ENCODE measurements at regions not wholly inside any gene's neighbourhood (a gene's known extent, or its start where the extent isn't known, plus 50 kb on each side); places are given as distances from the start of the nearest gene placed in this dataset.
"Not testable (repeated sequence)": the region's sequence is repeated elsewhere in the genome, so short reads cannot be mapped to it uniquely, and the experiment has no call there.

GRCh38 chr4:85177679-85178078, 211.2 kb upstream of the WDFY3 start:
- no peak overlapping the region for H3K4me3 ChIP-seq (ENCODE audit: low read length)
- DNase-seq (ENCODE audit: low read depth) = no peak
- TF ChIP-seq, protein P1, sequence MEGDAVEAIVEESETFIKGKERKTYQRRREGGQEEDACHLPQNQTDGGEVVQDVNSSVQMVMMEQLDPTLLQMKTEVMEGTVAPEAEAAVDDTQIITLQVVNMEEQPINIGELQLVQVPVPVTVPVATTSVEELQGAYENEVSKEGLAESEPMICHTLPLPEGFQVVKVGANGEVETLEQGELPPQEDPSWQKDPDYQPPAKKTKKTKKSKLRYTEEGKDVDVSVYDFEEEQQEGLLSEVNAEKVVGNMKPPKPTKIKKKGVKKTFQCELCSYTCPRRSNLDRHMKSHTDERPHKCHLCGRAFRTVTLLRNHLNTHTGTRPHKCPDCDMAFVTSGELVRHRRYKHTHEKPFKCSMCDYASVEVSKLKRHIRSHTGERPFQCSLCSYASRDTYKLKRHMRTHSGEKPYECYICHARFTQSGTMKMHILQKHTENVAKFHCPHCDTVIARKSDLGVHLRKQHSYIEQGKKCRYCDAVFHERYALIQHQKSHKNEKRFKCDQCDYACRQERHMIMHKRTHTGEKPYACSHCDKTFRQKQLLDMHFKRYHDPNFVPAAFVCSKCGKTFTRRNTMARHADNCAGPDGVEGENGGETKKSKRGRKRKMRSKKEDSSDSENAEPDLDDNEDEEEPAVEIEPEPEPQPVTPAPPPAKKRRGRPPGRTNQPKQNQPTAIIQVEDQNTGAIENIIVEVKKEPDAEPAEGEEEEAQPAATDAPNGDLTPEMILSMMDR (conservative IDR thresholded peaks at IDR 0.05; ENCODE audit: low read depth, low read length) = no peak

- TF ChIP-seq, protein P1 (conservative IDR thresholded peaks at IDR 0.05; ENCODE audit: low read depth, low read length) = no peak
These were observed 214.0 kb upstream of the WDFY3 start for GRCh38 chr4:85180533-85180932.

DNA sequence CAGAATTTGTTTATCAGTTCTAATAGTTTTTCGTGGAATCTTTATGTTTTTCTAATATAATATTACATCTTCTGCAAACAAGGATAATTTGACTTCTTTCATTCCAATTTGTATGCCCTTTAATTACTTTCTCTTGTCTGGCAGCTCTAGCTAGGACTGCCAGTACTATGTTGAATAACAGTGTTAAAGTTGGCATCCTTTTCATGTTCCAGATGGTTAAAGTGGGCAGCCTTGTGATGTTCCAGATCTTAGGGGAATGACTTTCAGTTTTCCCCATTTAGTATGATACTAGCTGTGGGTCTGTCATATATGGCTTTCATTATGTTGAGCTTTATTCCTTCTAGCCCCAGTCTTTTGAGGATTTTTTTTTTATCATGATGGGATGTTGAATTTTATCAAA, 220.6 kb upstream of the WDFY3 start:
- TF ChIP-seq, protein P1 (conservative IDR thresholded peaks at IDR 0.05; ENCODE audit: low read depth, low read length) = no peak
- DNase-seq (ENCODE audit: low read depth) = no peak
- no peak overlapping the region for H3K4me3 ChIP-seq (ENCODE audit: low read length)

More at GRCh38 chr4:85180533-85180932, 214.0 kb upstream of the WDFY3 start:
- H3K4me3 ChIP-seq (ENCODE audit: low read length) = no peak overlapping the region
- DNase-seq (ENCODE audit: low read depth) = no peak

DNA sequence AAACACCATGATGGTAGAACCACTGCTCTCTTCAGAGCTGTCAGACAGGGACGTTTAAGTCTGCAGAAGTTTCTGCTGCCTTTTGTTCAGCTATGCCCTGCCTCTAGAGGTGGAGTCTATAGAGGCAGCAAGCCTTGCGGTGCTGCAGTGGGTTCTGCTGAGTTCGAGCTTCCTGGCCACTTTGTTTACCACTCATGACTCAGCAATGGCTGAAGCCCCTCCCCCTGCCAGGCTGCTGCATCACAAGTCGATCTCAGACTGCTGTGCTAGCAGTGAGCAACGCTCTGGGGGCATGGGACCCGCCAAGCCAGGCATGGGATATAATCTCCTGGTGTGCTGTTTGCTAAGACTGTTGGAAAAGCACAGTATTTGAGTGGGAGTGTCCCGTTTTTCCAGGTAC, 229.5 kb upstream of the WDFY3 start:
- DNase-seq (ENCODE audit: low read depth); H3K4me3 ChIP-seq (ENCODE audit: low read length): not testable (repeated sequence)

DNA sequence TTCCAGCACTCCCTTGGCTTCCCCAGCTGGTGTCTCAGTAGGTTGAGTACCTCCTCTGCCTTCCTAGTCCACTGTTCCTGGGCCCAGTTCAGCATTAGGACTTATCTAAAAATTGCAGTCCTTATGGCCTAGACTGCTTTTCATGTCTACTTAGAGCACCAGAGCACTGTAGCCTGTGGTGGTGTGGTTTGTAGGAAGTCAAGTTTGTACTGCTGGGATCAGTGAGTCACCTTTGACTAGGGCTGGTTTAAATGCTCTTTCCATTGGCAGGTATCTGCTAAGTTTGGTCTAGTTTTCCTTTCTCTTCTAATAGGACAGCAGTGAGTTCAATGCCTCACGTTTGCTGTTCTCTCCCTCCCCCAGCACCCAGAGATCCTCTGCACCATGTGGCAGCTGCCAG, 233.6 kb upstream of the WDFY3 start:
- H3K4me3 ChIP-seq (ENCODE audit: low read length) = no peak overlapping the region
- DNase-seq (ENCODE audit: low read depth) = no peak
- TF ChIP-seq, protein P1 (conservative IDR thresholded peaks at IDR 0.05; ENCODE audit: low read depth, low read length) = no peak

GRCh38 chr4:85209161-85209560, 242.7 kb upstream of the WDFY3 start:
- no peak overlapping the region for H3K4me3 ChIP-seq (ENCODE audit: low read length)
- TF ChIP-seq, protein P1 (conservative IDR thresholded peaks at IDR 0.05; ENCODE audit: low read depth, low read length) = no peak
- no peak for DNase-seq (ENCODE audit: low read depth)

- TF ChIP-seq, protein P1 (conservative IDR thresholded peaks at IDR 0.05; ENCODE audit: low read depth, low read length) = no peak
- H3K4me3 ChIP-seq (ENCODE audit: low read length) = no peak overlapping the region
- no peak for DNase-seq (ENCODE audit: low read depth)
These were observed 243.9 kb upstream of the WDFY3 start for GRCh38 chr4:85210353-85210752.

DNA sequence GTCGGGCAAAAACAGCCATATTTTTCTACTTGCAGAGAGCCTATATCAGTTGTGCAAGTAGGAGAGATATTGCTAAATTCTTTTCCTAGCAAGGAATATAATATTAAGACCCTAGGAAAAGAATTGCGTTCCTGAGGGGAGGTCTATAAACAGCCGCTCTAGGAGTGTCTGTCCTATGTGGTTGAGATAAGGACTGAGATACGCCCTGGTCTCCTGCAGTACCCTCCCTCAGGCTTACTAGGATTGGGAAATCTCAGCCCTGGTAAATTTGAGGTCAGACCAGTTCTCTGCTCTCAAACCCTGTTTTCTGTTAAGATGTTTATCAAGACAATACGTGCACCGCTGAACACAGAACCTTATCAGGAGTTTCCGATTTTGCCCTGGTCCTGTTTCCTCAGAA, 250.1 kb upstream of the WDFY3 start:
- not testable (repeated sequence) for DNase-seq (ENCODE audit: low read depth); H3K4me3 ChIP-seq (ENCODE audit: low read length)

All from retinal pigment epithelial cell (primary cell).